NCI-H1694 (cell line): ENCODE measurements at regions not wholly inside any gene's neighbourhood (a gene's known extent, or its start where the extent isn't known, plus 50 kb on each side); places are given as distances from the start of the nearest gene placed in this dataset.

Experiments used
- DNase-seq: peaks from one replicate; lab custom pipeline; 2025; lab: John Stamatoyannopoulos, UW

DNA sequence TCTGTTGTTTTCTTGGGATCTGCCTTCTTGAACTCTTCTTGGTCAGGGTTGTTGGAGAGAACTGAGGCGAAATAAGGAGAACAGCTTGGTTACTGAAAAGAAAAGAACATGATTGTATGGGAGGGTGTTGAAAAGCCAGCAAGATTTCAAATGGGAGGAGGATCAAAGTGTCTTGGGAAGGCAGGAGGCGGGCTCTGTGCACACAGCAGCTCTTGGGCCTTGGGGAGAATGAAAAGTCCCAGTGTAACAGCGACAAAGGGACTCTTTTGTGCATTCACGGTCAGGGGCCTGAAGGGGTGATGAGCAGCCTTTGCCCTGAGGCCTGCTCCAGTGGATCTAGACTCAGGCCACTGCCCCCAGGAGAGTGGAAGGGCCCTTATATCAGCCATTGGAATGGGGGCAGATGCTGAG is 135.4 kb downstream of the ADAMTS15 start:
- DNase-seq = no peak

DNA sequence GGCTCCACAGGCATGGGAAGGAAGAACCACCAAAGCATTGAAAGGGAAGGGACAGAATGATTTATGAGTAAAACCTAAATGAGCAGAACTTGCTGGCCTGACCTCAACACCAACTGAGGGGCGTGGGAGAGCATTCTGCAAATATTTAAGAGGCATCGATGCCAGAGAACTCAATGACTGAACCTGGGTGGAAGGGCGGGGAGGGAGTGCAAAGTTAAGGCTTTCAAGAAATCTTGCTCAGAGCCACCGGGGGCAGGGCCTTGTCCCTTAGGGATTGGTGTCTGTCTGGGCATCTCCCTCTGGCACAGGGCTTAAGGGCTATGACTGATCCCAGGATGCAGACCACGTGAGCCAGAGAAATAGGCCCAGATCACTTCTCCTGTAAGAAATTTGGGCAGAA is 137.1 kb downstream of the ADAMTS15 start:
- DNase-seq = no peak

DNA sequence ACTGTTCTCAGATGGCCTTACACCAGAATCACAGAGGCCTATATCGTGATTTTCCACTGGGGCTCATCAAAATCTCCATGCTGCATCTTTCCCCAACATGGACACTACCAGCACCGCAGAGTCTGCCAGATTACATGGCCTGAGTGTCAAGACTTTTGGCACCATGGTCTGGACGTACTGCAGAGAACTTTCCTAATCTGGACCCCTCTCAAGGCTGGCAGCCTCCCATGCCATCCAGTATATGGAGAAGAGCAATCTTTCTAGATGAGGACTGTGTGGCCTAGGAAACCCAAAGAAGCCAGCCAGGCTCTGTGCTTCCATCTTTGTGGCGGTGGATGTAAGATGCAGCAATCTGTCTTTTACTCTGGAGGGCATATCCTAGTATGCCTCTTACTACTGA is 139.2 kb downstream of the ADAMTS15 start:
- DNase-seq = no peak

DNA sequence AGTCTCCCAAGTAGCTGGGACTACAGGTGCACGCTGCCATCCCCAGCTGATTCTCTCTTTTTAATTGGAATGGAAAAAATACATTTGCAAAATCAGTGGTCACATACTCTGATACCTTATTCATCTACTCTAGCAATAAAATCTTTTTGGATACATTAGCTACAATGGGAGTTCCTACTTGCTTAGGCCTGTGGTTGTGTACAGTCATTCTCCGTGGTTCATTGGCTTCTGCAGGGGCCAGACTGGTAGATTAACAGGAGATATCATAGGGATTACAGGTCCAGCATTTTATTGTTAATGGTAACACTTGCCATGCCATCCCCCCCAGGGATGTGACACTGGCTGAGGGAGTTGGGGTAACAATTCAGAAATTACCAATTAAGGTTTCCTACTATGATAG is 140.0 kb downstream of the ADAMTS15 start:
- DNase-seq = no peak

DNA sequence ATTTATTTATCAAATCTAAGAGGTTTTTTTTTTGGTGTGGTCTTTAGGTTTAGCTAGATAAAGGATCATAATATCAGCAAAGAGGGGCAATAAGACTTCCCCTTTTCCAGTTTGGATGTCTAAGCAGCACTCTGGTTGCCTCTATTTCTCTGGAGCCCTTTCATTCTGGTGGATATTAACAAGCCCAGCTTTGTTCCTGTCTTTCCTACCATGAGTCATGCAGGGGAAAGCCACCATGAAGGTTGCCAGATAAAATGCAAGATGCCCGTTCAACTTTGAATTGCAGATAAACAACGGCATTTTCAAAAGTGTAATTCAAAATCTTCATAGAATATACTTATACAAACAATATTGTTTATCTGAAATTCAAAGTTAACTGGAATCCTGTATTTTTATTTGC is 143.6 kb downstream of the ADAMTS15 start:
- no peak for DNase-seq

DNA sequence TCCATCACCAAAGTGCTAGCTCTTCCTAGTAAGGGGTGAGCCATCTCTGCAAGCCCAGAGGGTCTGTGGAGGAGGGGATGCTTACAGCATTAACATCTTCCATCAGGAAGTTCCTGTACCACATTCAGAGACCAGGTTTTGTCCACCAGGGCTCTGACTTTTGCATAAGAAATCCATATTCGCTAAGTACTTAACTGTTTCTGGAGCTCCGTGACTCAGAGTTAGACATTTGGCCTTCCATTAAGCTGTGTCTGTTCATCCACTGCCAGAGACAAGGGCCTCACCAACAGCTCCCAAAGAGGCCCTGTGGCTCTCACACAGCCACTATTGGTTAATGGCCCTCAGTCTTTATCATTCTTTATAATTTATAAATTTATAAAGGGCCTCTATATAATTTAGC is 144.6 kb downstream of the ADAMTS15 start:
- no peak for DNase-seq

DNA sequence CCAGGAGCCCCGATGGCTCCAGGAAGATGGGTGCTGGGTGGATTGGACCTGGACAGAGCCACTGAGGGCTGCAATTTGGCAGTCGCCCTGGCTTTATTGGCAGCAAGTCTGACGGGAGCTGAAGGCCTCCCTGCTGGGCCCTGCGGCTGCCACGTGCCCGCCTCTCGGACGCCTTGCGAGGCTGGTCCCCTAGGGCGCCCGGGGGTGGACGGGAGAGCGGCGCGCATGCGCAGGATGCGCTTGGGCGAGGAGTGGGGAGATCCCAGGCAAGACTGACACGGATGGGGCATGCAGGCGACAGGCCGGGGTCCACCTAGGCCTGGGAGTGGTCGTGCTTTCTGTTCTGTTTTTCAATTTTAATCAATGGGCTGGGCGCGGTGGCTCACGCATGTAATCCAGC is 150.0 kb downstream of the ADAMTS15 start:
- DNase-seq = no peak

DNA sequence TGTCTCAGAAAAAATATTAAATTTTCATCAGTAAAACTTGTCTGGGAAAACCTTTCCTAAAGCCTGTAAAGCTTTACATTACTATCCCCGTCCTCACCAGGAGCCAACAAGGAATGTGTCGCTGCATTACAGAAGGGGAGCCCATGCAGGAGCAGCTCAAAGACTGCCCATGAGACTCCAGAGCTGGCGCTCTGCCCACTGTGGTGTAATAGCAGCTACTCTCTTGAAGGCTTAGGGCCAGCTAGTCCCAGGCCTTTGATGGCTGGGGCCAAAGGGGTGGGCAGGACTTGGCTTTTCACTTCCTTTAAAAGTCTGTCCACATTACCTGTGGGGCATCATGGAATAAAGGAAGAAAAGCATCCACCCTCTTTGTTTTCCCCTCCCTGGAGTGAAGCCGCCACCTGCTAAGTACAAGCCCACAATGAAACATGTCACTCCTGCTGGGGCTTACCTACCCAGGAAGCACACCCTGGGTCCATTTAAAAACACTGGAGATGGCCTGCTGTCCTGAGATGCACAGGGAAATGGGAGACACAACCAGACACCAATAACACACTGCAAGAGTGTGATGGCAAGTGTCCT is 150.7 kb downstream of the ADAMTS15 start:
- DNase-seq = no peak

DNA sequence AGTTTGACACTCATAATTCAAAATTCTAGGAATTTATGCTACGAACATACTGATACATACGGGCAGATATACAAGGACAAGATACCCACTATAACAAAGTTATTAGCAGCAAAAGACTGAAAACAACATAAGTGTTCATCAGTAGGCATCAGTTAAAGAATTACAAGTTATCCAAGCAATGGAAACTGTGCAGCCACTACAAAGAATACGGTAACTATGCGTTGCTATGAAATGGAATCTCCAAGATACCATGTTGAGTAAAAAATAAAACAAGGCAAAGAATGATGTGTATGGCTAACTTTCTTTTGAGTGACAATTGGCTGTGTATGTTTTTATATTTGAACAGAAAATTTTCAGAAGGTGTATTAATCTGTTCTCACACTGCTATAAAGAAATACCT is 151.7 kb downstream of the ADAMTS15 start:
- no peak for DNase-seq

DNA sequence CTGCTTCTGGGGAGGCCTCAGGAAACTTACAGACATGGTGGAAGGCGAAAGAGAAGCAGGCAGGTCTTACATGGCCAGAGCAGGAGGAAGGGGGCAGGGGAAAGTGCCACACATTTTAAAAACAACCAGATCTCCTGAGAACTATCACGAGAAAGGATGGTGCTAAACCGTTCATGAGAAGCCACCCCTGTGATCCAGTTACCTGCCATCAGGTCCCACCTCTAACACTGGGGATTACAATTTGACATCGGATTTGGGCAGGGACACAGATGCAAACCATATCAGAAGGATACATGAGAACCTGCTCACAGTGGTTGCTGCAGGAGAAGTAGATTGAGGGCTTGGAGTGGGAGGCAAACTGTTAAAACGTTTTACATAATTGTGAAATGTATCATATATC is 152.2 kb downstream of the ADAMTS15 start:
- no peak for DNase-seq

DNA sequence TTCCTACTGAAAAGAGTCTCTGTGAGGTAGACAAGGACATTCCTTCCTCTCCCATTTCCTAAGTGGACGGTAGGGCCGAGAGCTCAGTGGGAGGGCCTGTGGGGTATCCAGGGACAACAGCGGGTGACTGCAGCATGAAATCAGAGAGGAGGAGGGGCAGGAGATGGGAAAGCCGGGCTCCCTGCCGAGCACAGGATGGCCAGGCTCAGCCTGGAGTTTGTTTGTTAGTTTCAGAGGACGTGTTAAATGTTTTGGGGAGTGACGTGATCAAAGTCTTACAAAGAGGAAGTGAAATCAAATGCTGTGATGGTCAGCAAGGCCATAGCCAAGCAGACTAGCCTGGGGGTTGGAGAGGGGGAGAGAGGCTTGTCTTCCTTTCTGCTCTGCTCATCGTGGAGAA is 152.7 kb downstream of the ADAMTS15 start:
- no peak for DNase-seq

DNA sequence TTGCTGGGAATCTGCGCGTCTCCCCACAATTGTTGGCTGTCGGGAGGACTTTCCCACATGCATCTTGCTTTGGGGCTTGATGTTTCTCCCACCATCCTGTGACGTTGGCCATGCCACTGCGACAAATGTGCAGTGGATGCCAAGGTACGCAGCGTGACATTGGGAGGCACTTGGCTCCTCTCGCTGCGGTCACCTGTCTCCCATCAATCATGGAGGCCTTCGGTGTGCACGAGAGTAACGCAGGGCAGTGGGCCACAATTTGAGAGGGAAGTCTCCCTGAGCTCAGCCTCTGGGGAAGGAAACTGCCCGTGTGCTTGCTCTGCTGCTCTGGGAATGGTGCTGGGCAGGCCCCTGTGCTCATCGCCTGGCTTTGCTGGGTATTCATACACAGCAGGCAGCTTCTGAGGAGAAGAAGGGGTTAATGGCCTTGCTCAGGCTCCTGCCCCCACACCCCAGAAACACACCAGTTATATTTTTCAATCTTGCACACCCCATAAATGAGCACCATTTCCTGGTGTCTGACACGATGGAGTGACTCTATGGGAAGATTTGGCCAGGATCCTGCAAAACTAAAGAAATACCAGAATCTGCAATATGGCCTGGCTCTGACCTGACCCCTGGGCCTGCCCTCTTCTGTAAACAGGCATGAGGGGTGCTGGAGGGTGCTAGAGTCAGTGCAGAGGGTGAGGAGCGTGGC is 153.5 kb downstream of the ADAMTS15 start:
- DNase-seq = no peak

DNA sequence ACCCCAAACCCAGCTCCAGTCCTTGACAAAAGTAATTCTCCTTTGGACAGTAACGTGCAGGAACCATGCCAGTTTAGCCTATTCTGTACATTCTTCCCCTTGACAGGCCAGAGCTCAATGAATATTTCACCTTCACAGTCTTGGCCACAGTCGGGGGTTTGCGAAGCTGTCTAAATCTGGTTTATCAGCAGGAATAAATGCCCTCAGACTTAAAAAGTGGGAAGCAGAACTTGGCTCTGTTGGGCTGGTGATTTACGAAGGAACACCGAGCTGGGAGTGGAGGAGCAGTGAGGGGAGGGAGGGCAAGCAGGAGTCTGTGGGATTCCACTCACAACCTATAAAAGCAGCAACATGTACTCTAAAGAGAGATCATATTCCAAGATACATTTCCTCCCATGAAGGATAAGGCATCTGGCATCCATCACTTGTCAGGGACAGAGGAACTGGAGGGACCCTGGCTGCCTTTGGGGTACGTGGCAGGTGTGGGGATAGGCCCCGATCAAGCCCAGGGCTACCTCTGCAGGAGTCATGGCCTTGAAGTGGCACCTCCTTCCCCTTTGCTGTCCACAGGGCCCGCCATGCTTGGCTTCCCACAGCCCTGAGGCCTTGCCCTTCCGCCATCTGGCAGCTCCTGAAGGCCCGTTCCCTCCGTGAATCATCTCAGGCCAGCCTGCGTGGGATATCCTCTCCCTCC is 154.3 kb downstream of the ADAMTS15 start:
- no peak for DNase-seq

DNA sequence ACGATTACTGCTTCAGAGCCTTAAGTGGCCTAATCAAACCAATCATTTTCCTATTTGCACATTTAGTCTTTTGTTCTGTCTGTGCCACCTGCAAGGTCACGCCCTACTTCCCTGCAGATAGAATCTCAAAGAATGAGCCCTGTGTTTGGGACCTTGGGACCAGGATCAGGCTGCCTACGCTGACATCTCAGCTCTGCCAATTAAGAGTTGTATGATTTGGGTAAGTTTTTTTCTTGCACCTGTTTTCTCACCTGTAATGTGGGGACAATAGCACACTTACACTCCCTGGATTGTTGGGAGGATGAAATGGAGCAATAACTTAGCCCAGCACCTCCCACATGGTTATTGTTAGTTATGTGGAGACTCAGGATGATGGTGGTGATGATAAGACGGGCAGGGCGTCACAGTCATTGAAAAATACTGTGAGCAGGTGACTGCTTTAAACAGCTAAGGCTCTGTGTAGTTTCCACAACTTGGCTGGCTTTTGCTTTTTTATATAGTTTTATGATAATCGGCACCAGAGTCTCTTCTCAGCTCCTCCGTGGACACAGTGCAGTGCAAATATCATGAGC is 155.0 kb downstream of the ADAMTS15 start:
- no peak for DNase-seq

DNA sequence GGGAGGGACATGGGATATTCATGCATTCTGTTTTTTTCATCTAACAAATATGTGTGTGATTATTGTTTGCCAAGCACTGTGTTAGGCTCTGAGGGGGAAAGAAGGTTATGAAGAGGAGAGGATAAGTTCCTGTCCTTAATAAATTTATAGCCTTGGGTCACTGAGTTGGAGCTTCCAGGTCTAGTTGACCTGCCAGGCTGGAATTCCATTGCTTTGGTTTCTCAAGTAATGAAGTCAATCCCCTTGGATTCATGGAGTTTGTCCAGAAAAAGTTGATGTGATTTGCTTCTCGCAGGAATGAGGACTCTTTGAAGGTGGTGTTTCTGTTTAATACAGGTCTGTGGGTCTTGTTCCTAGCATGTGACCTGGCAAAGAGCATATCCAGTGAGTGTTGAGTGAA is 156.2 kb downstream of the ADAMTS15 start:
- DNase-seq = no peak

DNA sequence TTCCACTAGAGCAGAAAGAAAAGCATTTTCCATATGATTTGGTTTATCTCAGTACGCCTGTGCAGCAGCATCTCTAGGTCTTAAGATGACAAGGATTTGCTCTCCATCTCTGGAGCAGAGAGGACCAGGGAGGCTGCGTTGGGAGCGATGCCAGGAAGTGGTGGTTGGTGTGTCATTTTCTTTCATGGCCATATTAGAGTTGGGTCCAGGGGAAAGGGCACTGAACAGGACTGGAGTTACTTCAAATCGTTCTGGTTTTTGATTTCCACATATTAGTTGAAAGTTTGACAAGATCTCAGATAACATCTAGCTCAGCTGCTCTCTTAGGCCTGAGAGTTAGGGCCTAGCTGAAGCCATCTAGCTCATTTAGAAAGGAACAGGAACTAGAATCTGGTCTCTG is 157.7 kb downstream of the ADAMTS15 start:
- no peak for DNase-seq

DNA sequence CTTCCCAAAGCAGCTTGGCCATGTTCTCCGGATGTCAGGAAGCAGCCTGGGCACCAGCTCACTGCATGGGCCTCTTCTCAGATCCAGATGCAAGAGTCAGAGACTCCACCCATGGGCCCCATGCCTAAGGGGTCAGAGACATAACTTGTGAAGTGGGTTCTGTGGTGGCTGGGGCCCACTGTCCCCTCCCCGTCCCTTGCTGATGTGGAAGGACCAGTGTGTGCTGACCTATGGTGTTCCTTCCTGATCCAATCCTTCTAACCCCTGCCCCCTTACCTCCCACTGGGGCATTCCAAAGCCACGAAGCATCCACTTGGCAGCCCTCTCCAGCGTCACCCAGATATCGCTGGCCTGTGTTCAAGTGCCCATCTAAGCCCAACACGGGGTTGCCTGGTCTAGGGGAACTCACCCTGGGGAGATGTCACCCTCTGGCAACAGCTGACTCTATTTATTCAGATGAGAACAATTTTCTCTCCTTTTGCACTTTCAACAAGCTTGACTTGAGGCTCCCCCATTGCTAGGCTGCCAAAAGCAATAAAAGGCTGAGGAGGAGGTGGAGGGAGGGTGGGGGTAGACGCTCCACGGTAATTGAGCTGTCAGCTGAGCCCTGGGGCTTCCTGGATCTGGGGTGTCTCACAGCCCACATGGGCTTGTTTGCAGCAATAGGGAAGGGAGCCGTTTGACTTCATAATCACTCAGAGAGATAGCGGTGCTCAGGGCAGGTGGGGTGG is 158.5 kb downstream of the ADAMTS15 start:
- DNase-seq = no peak

DNA sequence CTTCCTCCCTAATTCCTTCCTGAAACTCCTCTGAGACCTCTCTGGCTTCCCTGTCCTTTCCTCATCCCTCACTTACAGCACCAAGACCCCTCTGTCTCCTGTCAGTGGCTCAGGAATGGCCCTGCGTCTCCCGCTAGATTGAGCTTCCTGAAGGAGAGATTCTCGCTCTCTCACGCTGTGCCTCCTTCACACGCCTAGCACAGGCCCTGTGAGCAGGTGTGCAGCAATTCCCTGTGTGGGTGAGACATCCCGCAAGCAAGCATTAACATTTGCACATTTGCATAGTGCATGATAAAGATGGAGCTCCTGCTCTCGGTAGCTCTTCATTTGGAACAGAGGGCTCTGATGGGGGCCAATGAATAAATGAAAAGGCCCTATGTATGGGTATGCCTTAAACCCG is 159.8 kb downstream of the ADAMTS15 start:
- no peak for DNase-seq

DNA sequence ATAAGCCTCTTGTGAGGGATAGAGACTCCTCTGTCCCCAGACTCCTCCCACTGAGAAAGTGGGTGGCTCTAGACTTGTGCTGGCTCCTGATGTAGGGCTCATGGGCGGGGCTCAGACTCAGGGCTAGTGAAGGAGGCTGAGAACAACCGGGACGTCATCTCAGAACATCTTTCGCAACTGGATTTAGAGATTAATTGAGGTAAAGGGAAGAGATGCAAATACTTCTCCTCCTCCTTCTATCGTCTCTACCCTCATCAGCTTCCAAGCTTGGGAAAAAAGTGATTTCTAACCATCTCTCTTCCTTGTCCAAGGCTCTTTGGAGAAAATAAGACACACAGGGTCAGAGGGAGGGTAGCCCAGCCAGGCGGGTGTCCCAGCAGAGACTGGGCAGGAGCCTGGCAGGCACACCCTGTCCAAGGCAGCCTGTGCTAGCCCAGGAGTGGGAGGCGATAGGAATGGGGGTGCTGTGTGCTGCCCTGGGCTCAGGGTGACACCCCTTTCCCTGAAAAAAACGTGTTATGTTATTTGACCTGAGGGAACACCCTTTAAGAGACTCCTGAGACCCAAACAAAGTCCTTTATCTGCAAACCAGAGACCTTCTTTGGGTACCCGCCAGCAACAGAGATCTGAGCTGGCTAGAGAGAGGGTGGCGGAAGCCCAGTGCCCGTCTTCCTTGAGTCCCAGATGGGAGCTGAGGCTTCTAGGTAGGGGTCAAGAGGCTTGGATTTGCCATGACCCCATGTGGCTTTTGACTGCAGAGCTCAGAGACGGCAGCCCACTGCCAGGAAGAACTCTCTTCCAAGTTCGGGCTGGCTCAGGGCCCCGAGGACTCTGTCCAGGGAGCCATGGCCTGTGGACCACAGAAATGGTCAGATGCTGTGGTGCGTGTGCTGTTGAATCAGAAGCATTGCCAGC is 160.9 kb downstream of the ADAMTS15 start:
- no peak for DNase-seq

DNA sequence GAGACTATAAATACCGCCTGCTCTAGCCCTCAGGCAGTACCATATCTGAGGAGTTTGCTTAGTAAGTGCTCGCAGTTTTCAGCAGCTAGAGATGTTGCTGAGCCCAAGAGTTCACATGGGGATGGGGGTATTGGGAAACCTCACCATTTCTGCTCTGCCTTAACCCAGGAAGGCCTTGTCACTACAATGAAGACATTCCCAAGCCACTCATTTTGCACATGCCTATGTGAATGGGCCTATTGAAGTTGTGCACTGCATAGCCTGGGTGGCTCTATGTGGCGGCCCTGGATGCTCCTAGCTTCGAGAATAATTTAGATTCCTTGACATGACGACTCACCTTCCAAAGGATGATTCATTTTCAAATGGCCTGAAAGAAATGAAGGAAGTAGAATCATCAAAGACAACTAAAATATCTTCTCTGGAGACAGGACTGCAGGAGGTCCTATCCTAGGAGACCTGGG is 163.4 kb downstream of the ADAMTS15 start:
- no peak for DNase-seq

DNA sequence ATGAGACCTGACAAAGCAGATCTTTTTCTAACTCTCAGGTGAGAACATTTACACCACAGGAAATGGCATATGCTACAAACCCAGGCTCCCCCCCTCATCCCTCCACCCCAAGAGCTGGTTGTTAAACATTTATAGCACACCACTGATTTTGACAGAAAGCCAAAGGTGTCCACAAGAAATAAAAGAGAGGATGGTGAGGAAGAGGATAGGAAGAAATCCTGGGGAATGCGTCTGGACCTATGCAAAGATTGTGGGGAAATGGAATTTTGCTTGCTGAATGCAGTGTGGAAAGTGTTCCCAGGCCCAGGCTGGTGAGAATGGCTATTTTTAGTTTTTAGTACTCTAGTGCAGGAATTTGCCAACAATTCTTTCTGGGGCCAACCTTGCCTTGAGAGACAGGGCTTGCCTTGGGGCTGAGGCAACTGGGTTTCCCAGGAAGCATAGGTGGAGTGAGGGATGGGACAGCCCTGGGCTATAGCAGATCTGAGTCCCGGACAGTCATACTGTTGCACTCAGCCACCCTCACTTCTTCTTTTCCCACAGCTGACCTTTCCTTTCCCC is 163.9 kb downstream of the ADAMTS15 start:
- DNase-seq = no peak
